ENCODE measurements at regions not wholly inside any gene's neighbourhood (a gene's known extent, or its start where the extent isn't known, plus 50 kb on each side); places are given as distances from the start of the nearest gene placed in this dataset.

DNA sequence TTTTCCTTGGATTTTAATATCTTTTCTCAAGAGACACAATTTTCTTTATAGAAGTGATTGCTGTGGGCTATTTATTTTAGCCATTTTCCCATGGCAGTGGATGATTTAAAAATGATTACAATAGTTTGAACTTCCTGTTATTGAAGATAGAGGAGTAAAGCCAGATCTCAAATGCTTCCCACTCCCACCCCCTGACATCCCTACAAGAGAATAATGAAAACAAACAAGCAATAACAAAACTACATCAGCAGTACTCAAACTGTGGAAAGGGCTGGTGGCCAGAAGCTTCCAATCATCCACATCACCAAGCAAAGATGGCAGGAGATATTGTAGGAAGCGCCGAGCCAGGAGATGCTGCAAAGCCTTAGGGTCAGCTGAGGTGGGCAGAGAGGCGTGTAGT lies 831.1 kb upstream of the NR2F2 start:
- H3K27me3 ChIP-seq, result no peaks in the 10 kb centered on the region
- H3K36me3 ChIP-seq, result no peaks in the 10 kb centered on the region
- DNase-seq, result no peak
- H3K4me3 ChIP-seq, result no peak overlapping the region
- H3K27ac ChIP-seq, result no peak overlapping the region
- peaks cover 5% of the 10 kb centered on the region; the same call in 1 of the 2 replicates for H3K4me1 ChIP-seq
- H3K9me3 ChIP-seq (replicated peaks), result no peaks in the 10 kb centered on the region

DNA sequence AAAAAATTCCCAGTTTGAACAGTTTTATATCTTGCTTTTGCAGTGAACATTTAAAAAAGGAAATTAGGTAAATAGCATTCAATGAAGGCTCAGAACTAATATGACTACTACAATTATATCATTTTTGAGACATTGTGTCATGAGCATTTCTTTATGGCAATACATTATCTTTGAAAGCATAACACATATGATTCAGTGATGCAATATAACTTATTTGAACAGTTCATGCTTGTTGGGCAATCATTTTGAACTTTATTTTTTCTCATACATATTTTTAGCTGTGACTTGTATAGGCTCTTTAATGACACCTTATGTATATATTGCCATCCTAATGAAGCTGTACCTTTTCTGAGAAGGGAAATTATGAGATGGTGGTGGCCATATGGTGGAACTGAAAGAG lies 828.6 kb upstream of the NR2F2 start:
- H3K4me3 ChIP-seq, result no peak overlapping the region
- no peaks in the 10 kb centered on the region for H3K36me3 ChIP-seq
- no peaks in the 10 kb centered on the region for H3K27me3 ChIP-seq
- no peak for DNase-seq
- peaks cover 5% of the 10 kb centered on the region; the same call in 1 of the 2 replicates for H3K4me1 ChIP-seq
- no peaks in the 10 kb centered on the region for H3K9me3 ChIP-seq (replicated peaks)
- no peak overlapping the region for H3K27ac ChIP-seq

DNA sequence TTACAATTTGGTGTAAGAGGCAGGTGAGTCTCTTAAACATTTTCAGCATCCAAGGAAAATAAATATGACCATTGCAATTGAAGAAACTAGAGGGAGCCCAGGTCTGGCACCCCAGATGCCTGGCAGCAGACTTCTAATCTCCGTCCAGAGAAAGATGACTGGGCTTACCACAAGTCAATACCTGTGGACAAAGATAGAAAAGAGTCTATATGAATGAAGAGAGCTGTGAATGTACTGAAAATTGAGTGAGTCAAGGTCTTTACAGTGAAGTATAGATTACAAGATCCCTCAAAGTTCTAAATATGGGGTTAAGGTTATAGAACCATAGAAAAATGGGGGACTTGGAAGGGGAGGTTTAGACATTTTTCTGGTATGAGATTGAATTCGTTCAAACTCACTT lies 827.4 kb upstream of the NR2F2 start:
- Histone ChIP-seq H3K27ac (no peak overlapping the region), H3K9me3 (replicated peaks) (no peaks in the 10 kb centered on the region), H3K4me3 (no peak overlapping the region), H3K4me1 (peaks cover 5% of the 10 kb centered on the region; the same call in 1 of the 2 replicates), H3K27me3 (no peaks in the 10 kb centered on the region), H3K36me3 (no peaks in the 10 kb centered on the region)
- no peak for DNase-seq

DNA sequence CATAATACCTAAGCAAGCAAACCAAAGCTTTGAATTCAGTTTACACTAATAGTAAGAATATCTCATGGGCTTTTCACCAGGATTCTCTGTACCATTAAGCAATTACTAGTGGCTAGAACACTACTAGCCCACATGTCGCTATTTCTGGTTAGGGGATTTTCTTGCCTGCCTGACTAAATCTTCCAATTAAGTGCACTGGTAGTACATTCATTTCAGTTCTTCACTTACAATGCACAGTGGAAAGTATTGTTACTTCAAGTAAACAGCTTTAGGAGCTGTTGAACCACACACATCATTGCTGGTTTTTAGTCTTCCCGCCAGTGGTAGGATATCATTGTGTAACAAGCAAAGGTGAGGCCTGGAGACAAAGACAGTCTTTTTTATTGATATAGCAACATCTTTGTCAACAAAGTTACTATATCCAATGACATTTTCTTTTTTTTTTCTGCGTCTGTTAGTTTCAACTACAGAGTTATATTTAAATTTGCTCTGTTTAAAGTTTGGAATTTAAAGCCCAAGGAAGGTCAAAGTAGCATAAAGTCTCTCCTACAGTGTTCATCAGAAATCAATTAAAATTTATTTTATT lies 826.8 kb upstream of the NR2F2 start:
- Histone ChIP-seq H3K4me3 (no peak overlapping the region), H3K27ac (no peak overlapping the region), H3K36me3 (no peaks in the 10 kb centered on the region), H3K9me3 (replicated peaks) (no peaks in the 10 kb centered on the region), H3K27me3 (no peaks in the 10 kb centered on the region), H3K4me1 (peaks cover 5% of the 10 kb centered on the region; the same call in 1 of the 2 replicates)
- no peak for DNase-seq

DNA sequence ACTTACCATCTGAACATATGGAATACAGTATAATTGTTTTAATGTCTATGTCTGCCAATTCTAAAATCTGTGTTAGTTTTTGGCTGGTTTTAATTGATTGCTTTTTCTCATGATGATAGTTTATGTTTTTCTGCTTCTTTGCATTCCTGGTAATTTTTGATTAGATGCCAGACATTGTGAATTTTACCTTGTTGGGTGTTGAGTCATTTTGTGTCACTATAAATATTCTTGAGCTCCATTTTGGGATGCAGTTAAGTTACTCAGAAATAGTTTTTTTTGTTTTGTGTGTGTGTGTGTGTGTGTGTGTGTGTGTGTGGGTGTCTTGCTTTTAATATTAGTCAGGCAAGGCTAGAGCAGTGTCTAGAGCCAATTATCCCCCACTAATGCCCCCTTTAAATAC lies 818.8 kb upstream of the NR2F2 start:
- Histone ChIP-seq H3K4me3 (no peak overlapping the region), H3K27ac (no peak overlapping the region), H3K9me3 (replicated peaks) (no peaks in the 10 kb centered on the region; the same call in 1 of the 2 replicates), H3K27me3 (no peaks in the 10 kb centered on the region), H3K4me1 (no peaks in the 10 kb centered on the region), H3K36me3 (no peaks in the 10 kb centered on the region)
- DNase-seq, result no peak

DNA sequence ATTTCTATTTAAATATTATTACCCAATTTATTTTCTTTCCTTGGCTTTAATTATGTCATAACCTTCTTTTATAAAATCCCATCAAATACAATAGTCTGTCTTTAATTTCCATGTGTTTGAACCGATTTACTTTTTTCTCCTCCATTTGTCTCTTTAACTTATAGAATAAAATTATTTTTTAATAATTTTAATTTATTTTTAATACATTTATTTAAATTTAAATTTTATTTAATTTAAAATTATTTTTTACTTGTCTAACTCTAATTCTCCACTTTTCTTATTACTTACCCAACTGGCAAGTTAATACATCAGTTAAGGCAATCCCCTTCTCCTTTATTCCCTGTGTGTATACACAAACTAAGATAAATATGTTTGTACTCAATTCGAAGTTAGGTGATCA lies 817.6 kb upstream of the NR2F2 start:
- DNase-seq, result no peak
- H3K9me3 ChIP-seq (replicated peaks), result no peaks in the 10 kb centered on the region; the same call in 1 of the 2 replicates
- H3K36me3 ChIP-seq, result no peaks in the 10 kb centered on the region
- H3K4me1 ChIP-seq, result no peaks in the 10 kb centered on the region
- no peak overlapping the region for H3K27ac ChIP-seq
- no peak overlapping the region for H3K4me3 ChIP-seq
- H3K27me3 ChIP-seq, result no peaks in the 10 kb centered on the region

DNA sequence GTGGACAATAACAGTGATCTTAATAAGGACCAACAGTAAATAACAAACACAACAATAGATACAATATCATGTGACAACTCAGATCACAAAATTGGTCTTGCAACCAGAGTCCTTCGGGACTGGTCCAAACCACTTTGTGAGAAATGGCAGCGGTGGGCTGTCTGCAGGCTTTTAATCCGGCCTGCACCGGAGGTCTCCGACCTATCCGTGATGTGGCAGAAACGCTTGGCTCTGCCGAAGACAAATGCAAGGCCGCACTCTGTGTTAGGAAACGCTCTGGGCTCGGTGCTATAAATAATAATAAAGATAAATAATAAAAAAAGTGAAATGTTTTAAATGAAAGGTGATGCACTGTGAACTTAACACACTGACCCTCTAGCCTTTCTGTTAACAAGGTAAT lies 810.6 kb upstream of the NR2F2 start:
- no peak overlapping the region for H3K4me3 ChIP-seq
- no peak for DNase-seq
- H3K27ac ChIP-seq, result no peak overlapping the region
- no peaks in the 10 kb centered on the region for H3K27me3 ChIP-seq
- no peaks in the 10 kb centered on the region for H3K9me3 ChIP-seq (replicated peaks)
- H3K4me1 ChIP-seq, result no peaks in the 10 kb centered on the region; the same call in 1 of the 2 replicates
- no peaks in the 10 kb centered on the region for H3K36me3 ChIP-seq

DNA sequence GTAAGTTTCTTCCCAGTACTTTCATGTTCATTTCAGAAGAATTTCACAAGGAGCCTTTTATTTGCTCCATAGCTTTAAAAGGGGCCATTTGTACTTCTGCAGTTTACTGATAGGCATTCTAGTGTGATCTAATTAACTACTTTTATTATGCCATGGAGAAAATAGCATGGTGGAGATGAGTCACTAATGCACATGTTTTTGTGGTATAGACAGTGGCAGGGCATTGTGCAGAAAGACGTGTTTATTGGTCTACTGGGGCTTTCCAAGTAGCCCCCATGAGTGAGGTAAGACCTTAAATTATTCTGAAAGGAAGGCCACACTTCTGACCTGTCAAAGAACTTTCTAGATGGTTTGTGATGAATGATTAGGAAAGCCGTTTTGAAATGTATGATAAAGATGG lies 810.0 kb upstream of the NR2F2 start:
- no peaks in the 10 kb centered on the region for H3K36me3 ChIP-seq
- H3K27ac ChIP-seq, result no peak overlapping the region
- H3K4me3 ChIP-seq, result no peak overlapping the region
- H3K4me1 ChIP-seq, result no peaks in the 10 kb centered on the region; the same call in 1 of the 2 replicates
- H3K9me3 ChIP-seq (replicated peaks), result no peaks in the 10 kb centered on the region
- DNase-seq, result peak in 1 of 2 experiments; percentile 8
- H3K27me3 ChIP-seq, result no peaks in the 10 kb centered on the region

DNA sequence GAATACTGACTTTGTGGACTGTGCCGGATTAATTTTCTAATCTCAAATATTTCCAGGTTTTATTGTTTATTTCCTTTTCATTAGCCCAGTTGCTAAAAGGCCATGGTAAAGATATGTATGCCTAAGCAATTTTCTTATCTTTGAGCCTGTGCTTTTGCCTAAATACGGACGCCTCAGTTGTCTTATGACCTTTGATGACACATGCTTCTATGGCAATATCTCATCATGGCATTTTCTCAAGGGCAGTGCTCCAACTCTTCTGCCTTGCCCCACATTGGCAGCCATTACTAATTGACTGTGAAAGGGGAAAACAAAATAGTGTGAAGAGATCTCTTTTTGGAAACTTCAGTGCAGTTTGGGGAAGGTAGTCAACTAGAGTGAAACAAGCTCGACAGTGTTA lies 809.6 kb upstream of the NR2F2 start:
- no peaks in the 10 kb centered on the region; the same call in 1 of the 2 replicates for H3K4me1 ChIP-seq
- H3K9me3 ChIP-seq (replicated peaks), result no peaks in the 10 kb centered on the region
- no peak for DNase-seq
- H3K36me3 ChIP-seq, result no peaks in the 10 kb centered on the region
- H3K27ac ChIP-seq, result no peak overlapping the region
- no peaks in the 10 kb centered on the region for H3K27me3 ChIP-seq
- no peak overlapping the region for H3K4me3 ChIP-seq

DNA sequence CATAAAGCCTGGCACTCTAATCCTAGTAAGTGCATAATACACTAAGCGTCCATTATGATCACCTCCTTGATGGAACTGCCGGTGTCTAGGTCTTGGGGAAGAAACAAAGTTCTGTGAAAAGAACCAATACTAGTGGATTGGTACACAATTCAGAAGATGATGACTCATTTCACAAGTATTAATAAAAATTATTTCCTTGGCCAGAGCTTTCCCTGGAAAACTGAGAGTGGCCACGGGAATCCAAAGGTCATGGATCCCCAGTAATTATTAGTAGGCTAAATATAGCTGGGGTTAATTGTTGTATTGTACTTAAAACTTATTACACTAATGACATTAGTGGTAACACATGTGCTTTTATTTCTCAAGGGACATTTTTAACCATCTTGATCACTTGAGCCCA lies 808.0 kb upstream of the NR2F2 start:
- no peak overlapping the region for H3K27ac ChIP-seq
- no peaks in the 10 kb centered on the region for H3K36me3 ChIP-seq
- H3K4me1 ChIP-seq, result no peaks in the 10 kb centered on the region; the same call in 1 of the 2 replicates
- H3K9me3 ChIP-seq (replicated peaks), result no peaks in the 10 kb centered on the region
- no peak for DNase-seq
- no peak overlapping the region for H3K4me3 ChIP-seq
- H3K27me3 ChIP-seq, result no peaks in the 10 kb centered on the region

DNA sequence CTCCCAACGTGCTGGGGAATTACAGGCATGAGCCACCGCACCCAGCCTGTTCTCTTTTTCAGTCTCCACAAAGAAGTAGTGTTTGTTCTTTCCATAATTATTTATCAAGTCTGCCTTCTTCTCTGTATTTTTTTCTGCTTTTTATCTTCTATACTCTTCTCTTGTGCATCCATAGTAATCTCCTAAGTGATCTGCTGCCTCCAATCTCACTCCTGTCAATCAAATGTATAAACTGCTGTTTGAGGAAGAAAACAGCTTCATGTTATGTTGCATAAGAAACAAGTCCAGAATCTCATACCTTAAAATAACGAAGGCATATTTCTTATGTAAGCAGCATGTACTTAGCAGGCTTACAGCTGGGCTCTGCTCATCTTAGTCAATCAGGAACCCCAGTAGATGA lies 801.6 kb upstream of the NR2F2 start:
- no peak for DNase-seq
- H3K4me1 ChIP-seq, result no peaks in the 10 kb centered on the region
- 0 out of 2 replicates have a peak, but pooled peaks cover 3% of the 10 kb centered on the region for H3K27me3 ChIP-seq
- no peaks in the 10 kb centered on the region; the same call in 1 of the 2 replicates for H3K9me3 ChIP-seq (replicated peaks)
- no peak overlapping the region for H3K4me3 ChIP-seq
- H3K27ac ChIP-seq, result no peak overlapping the region
- no peaks in the 10 kb centered on the region for H3K36me3 ChIP-seq

DNA sequence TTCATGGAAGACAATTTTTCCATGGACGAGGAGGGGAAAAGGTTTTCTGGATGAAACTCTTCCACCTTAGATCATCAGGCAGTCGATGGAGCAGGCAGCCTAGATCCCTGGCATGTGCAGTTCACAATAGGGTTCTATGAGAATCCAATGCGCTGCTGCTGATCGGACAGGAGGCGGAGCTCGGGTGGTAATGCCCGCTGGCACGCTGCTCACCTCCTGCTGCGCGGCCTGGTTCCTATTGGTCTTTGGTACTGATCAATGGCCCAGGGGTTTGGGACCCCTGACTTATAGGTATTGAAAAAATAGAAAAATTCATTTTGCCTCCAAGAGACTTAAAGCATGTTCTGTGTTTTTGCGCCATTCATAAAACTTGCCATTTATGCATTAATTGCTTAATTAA lies 793.9 kb upstream of the NR2F2 start:
- H3K4me1 ChIP-seq, result no peaks in the 10 kb centered on the region
- no peak for DNase-seq
- H3K9me3 ChIP-seq (replicated peaks), result no peaks in the 10 kb centered on the region
- no peak overlapping the region for H3K4me3 ChIP-seq
- no peak overlapping the region for H3K27ac ChIP-seq
- H3K27me3 ChIP-seq, result no peaks in the 10 kb centered on the region
- H3K36me3 ChIP-seq, result no peaks in the 10 kb centered on the region

DNA sequence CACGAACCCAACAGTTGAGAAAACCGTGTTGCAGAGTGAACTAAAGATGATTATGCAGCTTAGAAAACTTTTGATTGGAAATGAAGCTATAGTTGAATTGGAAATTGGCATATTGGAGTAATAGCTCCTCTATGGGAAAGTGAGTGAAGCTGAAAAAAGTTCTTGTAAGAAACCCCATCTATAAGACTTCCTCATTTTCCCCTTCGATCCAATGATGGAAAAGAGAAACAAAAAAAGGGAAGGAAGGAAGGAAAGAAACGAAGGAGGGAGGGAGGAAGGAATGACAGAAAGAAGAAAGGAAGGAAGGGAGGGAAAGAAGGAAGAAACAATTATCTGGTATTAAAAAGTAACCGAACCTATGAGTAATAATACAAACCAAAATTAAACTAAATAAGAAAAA lies 791.8 kb upstream of the NR2F2 start:
- Histone ChIP-seq H3K9me3 (replicated peaks) (no peaks in the 10 kb centered on the region), H3K36me3 (no peaks in the 10 kb centered on the region)

DNA sequence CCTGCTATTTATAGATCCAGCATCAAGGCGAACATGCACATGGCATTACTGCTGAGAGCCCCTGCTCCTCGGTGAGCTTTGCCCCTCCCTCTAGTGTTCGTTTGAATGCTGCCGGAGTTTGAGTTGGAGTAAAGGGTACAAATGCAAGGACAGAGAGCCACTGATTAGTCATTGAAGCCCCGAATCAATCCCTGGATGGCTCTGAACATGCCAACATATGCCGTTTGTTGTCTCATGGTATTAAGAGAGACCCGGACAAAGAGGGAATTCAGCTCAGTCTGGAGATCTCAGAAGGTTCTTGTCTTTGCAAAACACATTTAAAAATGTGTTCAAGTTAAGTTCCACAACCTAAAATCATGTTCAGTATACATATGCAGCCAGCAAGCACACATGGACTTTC lies 789.2 kb upstream of the NR2F2 start:
- Histone ChIP-seq H3K27me3 (no peaks in the 10 kb centered on the region), H3K9me3 (replicated peaks) (no peaks in the 10 kb centered on the region), H3K4me1 (no peaks in the 10 kb centered on the region), H3K27ac (no peak overlapping the region), H3K4me3 (no peak overlapping the region), H3K36me3 (no peaks in the 10 kb centered on the region)
- no peak for DNase-seq

More for the DNA sequence above, 791.8 kb upstream of the NR2F2 start:
- Histone ChIP-seq H3K4me3 (no peak overlapping the region), H3K27me3 (no peaks in the 10 kb centered on the region), H3K27ac (no peak overlapping the region), H3K4me1 (no peaks in the 10 kb centered on the region)
- DNase-seq, result no peak

DNA sequence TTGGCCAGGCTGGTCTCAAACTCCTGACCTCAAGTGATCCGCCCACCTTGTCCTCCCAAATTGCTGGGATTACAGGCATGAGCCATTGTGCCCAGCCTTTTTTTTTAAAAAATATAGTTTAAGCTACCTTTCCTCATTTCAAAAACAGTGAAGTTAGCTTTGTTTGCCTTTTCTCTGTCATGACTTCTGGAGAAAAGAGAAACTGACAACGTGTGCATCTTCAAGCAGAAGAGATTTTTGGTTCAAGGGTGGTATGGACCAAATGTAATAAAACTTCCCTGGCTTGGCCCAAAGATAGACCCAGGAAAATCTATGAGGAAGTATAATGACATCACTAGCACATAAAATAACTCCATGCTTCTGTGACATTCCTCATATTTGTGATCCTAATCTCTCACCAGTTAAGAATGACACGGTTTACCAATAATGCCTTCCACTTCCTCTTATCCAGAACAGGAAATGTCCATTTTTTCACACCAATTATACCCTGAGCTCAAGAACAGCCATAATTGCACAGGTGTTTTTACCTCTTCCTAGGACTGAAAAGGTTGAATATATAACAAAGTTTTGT lies 781.2 kb upstream of the NR2F2 start:
- Histone ChIP-seq H3K4me3 (no peak overlapping the region), H3K4me1 (peaks cover 11% of the 10 kb centered on the region), H3K36me3 (no peaks in the 10 kb centered on the region), H3K27me3 (no peaks in the 10 kb centered on the region), H3K9me3 (replicated peaks) (no peaks in the 10 kb centered on the region; the same call in 1 of the 2 replicates), H3K27ac (no peak overlapping the region; the same call in 1 of the 2 replicates)
- no peak for DNase-seq

DNA sequence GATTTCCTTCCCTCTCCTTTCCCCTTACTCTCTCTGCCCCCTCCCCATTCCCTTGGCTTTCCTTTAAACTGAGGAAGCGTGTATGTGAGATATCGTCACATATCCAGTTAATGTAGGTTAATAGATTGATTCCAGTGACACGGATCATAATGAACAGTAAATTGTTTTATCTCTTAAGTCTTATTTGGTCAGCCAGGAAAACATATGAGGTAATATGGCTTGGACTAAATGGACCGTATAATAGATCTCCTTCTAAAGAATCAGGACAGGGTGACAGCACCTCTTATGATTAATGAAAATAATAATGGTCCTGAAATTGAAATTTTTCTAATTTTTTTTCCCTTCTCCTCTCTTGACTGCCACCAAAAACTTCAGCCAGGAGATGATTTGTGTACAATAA lies 779.8 kb upstream of the NR2F2 start:
- H3K4me1 ChIP-seq, result peaks cover 11% of the 10 kb centered on the region

More for the DNA sequence above, 779.8 kb upstream of the NR2F2 start:
- Histone ChIP-seq H3K36me3 (no peaks in the 10 kb centered on the region), H3K4me3 (no peak overlapping the region), H3K27ac (no peak overlapping the region), H3K27me3 (no peaks in the 10 kb centered on the region), H3K9me3 (replicated peaks) (no peaks in the 10 kb centered on the region; the same call in 1 of the 2 replicates)
- DNase-seq, result no peak
